Adipocyte (in vitro differentiated cells): ENCODE measurements at regions not wholly inside any gene's neighbourhood (a gene's known extent, or its start where the extent isn't known, plus 50 kb on each side); places are given as distances from the start of the nearest gene placed in this dataset.

Experiments
- DNase-seq: peaks from one replicate; pipeline ENCODE4 v3.0.0-alpha.2; 2015; ENCODE audit warnings: low read depth
- H3K27me3 ChIP-seq: replicated peaks from 2 replicates; pipeline ENCODE4 v1.7.0; 2013; ENCODE audit warnings: mild to moderate bottlenecking, low read length, moderate library complexity; ENCODE audit not compliant: control insufficient read depth, insufficient read depth
- H3K36me3 ChIP-seq: 2 replicates; pipeline ENCODE4 v1.7.0; 2013; ENCODE audit warnings: low read length, mild to moderate bottlenecking, moderate library complexity; ENCODE audit not compliant: control insufficient read depth, insufficient read depth, severe bottlenecking
- H3K4me1 ChIP-seq: 2 replicates; pipeline ENCODE4 v1.7.0; 2013; ENCODE audit warnings: mild to moderate bottlenecking, low read length, moderate library complexity; ENCODE audit not compliant: control insufficient read depth, insufficient read depth
- H3K4me3 ChIP-seq: 2 replicates; pipeline ENCODE4 v1.7.0; 2013; ENCODE audit warnings: mild to moderate bottlenecking, low read length, moderate library complexity
- H3K9ac ChIP-seq: 2 replicates; pipeline ENCODE4 v1.7.0; 2013; ENCODE audit warnings: mild to moderate bottlenecking, low read length, moderate library complexity
- H3K9me3 ChIP-seq: 2 replicates; pipeline ENCODE4 v1.7.0; 2013; ENCODE audit warnings: mild to moderate bottlenecking, low read length, moderate library complexity; ENCODE audit not compliant: control insufficient read depth

DNA sequence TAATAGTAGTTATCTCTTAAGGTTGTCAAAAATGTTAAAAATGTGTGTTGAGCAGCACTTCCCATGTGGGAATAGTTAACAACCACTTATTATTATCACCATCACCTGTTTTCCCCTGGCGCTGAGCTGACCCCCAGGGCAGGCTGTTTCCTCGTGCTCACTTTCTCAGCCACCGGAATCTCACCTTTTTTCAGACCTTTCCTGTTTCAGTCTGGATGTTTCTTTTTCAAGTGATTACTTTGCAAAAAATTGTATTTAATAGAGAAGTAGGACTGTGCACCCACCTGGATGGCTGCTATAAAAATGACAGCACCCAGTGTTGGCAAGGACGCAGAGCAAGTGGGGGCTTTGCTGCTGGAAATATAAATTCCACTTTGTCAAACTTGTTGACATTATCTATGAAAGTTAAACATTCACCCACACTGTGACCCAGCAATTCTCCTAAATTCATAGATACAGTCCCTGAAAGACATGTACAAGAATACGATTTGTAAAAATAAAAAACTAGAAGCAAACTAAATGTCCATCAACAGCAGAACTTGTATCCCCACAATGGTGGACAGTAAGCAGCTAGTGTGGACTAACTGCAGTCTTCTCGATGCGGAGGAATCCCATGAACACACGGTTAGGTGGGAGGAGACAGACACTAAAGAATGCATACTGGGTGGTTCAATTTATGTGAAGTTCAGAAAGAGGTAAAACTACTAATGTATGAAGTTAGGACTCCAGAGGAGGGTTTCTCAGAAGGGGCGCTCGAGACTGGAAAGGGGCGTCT is 66.5 kb downstream of the SOWAHC start:
- no peak for DNase-seq
- Histone ChIP-seq H3K9me3 (no peaks in the 10 kb centered on the region), H3K4me1 (no peaks in the 10 kb centered on the region), H3K36me3 (no peaks in the 10 kb centered on the region), H3K9ac (no peak overlapping the region), H3K27me3 (peaks cover 22% of the 10 kb centered on the region), H3K4me3 (no peak overlapping the region)

- Histone ChIP-seq H3K4me3 (no peak overlapping the region), H3K9ac (no peak overlapping the region), H3K9me3 (no peaks in the 10 kb centered on the region), H3K36me3 (no peaks in the 10 kb centered on the region), H3K27me3 (peaks cover 12% of the 10 kb centered on the region), H3K4me1 (no peaks in the 10 kb centered on the region)
- no peak for DNase-seq
These were observed 67.6 kb downstream of the SOWAHC start for GRCh38 chr2:109681633-109682380.

DNA sequence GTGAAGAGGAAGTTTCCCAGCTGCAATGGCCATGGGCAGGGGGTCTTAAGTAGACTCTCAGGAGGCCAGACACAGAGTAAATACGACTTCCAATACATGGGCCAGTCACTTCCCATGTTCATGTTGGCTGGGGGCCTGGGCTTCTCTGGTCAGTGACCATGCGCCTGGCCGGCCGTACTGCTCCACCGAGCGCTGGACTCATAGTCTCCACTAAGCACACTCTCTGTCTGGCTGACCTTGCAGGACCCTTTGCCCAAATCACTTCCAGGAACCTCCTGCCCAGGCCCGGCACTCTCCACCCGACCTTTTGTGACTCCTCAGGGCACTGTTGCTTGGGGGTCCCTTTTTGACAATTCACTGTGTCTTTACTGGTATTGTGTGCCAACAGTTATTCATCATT is 69.3 kb downstream of the SOWAHC start:
- Histone ChIP-seq H3K9me3 (no peaks in the 10 kb centered on the region), H3K9ac (no peak overlapping the region), H3K36me3 (no peaks in the 10 kb centered on the region), H3K4me1 (no peaks in the 10 kb centered on the region), H3K27me3 (peaks cover 7% of the 10 kb centered on the region), H3K4me3 (no peak overlapping the region)
- DNase-seq: no peak

- no peak for DNase-seq
- Histone ChIP-seq H3K4me1 (no peaks in the 10 kb centered on the region), H3K27me3 (peaks cover 7% of the 10 kb centered on the region), H3K4me3 (no peak overlapping the region), H3K36me3 (no peaks in the 10 kb centered on the region), H3K9me3 (no peaks in the 10 kb centered on the region), H3K9ac (no peak overlapping the region)
These were observed 71.3 kb downstream of the SOWAHC start for GRCh38 chr2:109685453-109685852.

DNA sequence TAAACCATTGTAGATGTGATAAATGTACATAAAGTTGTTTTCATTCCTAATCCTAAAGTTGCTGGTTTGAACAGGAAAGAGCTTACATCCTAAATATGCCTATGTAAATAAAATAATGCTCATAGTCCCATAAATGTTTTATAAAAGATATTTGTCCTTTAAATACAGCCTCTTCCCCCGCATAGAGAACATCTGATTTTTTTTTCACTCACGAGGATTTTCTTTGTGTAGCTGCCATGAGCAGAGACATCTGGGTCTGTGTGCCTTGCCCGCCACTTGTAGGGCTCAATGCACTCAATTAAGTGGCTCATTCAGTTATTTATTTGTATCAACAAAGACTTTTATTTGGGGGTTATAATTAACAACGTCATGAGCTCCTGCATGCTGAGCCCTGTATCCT is 72.8 kb downstream of the SOWAHC start:
- Histone ChIP-seq H3K27me3 (peaks cover 2% of the 10 kb centered on the region), H3K9ac (no peak overlapping the region), H3K36me3 (no peaks in the 10 kb centered on the region), H3K4me1 (no peaks in the 10 kb centered on the region), H3K4me3 (no peak overlapping the region), H3K9me3 (no peaks in the 10 kb centered on the region)
- no peak for DNase-seq

- DNase-seq: peak; percentile 36
- H3K4me1 ChIP-seq: peaks cover 4% of the 10 kb centered on the region
- no peak overlapping the region for H3K9ac ChIP-seq
- no peaks in the 10 kb centered on the region for H3K9me3 ChIP-seq
- H3K4me3 ChIP-seq: no peak overlapping the region
- H3K27me3 ChIP-seq: no peaks in the 10 kb centered on the region
- H3K36me3 ChIP-seq: no peaks in the 10 kb centered on the region
These were observed 75.2 kb downstream of the SOWAHC start for GRCh38 chr2:109689182-109689930.

GRCh38 chr2:109689973-109690372 is 75.8 kb downstream of the SOWAHC start:
- no peak overlapping the region for H3K9ac ChIP-seq
- no peak overlapping the region for H3K4me3 ChIP-seq
- H3K4me1 ChIP-seq: peaks cover 4% of the 10 kb centered on the region
- no peaks in the 10 kb centered on the region for H3K27me3 ChIP-seq
- no peak for DNase-seq
- no peaks in the 10 kb centered on the region for H3K9me3 ChIP-seq
- no peaks in the 10 kb centered on the region for H3K36me3 ChIP-seq

GRCh38 chr2:109690457-109690821 is 76.3 kb downstream of the SOWAHC start:
- H3K36me3 ChIP-seq: no peaks in the 10 kb centered on the region
- H3K4me3 ChIP-seq: no peak overlapping the region
- H3K4me1 ChIP-seq: peaks cover 4% of the 10 kb centered on the region
- no peak overlapping the region for H3K9ac ChIP-seq
- no peak for DNase-seq
- no peaks in the 10 kb centered on the region for H3K9me3 ChIP-seq
- H3K27me3 ChIP-seq: no peaks in the 10 kb centered on the region

DNA sequence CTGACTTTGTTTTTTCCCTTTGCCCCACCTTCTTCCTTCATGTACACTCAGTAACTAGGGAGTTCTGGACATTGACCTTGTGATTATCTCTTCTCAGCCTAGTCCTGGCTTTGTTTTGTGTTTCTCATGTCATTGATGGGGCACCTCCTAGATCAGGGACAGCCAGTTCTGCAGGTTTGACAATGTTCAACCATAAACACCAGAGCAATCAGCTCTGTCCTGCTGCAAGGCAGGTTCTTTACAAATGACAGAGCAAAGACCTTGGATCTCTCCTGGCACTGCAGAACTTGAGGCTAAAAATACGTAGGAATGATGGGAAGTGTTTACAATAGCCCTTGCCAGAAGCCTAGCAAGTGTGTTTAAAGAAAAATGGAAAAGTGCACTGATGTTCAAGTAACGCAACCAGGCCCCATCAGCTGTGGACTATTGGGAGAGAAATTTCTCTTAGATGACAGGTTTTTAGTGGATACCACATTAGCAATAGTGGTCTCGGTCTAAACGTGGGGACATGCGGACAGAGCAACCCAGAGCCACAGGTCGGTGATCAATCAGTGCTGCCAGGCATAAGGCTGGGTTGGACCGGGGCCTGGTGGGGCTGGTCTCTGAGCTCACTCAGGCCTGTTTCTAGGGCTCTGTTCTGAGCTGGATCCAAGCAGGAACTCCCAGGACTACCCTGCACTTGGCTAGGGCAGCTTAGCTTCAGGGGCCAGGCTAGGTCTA is 76.8 kb downstream of the SOWAHC start:
- H3K27me3 ChIP-seq: no peaks in the 10 kb centered on the region
- H3K9me3 ChIP-seq: no peaks in the 10 kb centered on the region
- peaks cover 4% of the 10 kb centered on the region for H3K4me1 ChIP-seq
- DNase-seq: no peak
- H3K4me3 ChIP-seq: no peak overlapping the region
- no peaks in the 10 kb centered on the region for H3K36me3 ChIP-seq
- H3K9ac ChIP-seq: no peak overlapping the region

- Histone ChIP-seq H3K9ac (no peak overlapping the region), H3K4me3 (no peak overlapping the region), H3K9me3 (no peaks in the 10 kb centered on the region), H3K27me3 (no peaks in the 10 kb centered on the region), H3K36me3 (no peaks in the 10 kb centered on the region), H3K4me1 (peaks cover 4% of the 10 kb centered on the region)
- DNase-seq: no peak
These were observed 78.0 kb downstream of the SOWAHC start for GRCh38 chr2:109692013-109692743.
